ENCODE measurements at regions not wholly inside any gene's neighbourhood (a gene's known extent, or its start where the extent isn't known, plus 50 kb on each side); places are given as distances from the start of the nearest gene placed in this dataset.

- no peak for DNase-seq
Observed at GRCh38 chr4:181507180-181507835, 735.9 kb upstream of the TENM3 start.

GRCh38 chr4:181507938-181508337, 735.3 kb upstream of the TENM3 start:
- no peak for DNase-seq

- no peak for DNase-seq
Observed at GRCh38 chr4:181508601-181509000, 734.6 kb upstream of the TENM3 start.

DNA sequence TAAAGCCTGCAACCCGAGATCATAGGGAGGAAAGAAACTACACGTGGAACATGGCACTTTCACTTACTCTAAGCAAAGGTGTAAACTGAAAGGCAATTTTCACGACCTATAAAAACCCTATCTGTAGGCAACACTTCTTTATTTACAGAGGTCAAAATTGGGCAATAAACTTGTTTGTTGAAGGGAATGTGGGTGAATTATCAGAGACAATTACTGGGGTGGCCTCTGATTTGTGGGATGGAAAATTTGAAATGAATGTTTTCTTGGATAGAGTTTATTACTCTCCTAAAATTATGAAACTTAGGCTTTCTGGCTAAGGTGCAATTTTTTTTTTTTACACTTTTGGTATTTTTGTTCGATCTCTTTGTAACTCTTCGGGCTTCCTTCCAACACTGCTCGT, 734.1 kb upstream of the TENM3 start:
- no peak for DNase-seq

DNA sequence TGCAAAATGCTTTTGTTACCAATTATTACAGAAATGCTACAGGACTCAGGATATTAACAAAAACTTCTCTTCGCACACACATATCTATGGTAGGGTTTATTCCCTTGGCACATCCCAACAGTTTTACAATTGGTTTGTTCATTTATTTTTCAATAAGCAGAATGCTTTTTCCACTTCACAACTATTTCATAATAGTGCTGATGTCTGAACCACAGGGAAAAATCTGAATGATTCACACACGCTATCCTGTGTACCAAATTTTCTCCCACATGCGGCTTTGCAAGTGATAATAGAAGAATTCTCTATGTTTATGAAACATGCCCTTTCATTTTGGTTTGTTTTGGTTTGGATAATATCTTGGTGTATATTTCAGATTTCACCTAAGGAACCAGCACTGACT, 725.7 kb upstream of the TENM3 start:
- no peak for DNase-seq

DNA sequence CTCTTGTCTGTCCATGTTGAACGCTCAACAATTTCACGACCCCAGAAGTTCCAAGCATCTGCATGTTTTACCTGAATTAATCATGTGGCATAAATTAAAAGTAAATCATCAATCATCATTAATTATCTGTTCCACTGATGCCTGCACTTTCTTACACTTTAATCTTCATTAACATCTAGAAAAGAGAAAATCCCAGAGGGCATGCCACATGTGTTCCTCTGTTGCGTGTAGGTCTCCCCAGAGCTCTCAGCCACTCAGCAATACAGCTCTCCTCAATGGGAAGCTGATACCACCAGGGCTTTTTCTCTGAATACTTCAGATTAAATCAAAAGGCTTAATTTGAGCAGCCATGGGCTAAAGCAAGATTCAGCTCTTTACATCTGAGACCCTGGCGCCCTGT, 722.4 kb upstream of the TENM3 start:
- DNase-seq = no peak

- no peak for DNase-seq
Observed at GRCh38 chr4:181523973-181524372, 719.2 kb upstream of the TENM3 start.

GRCh38 chr4:181524499-181524898, 718.7 kb upstream of the TENM3 start:
- DNase-seq = no peak

DNA sequence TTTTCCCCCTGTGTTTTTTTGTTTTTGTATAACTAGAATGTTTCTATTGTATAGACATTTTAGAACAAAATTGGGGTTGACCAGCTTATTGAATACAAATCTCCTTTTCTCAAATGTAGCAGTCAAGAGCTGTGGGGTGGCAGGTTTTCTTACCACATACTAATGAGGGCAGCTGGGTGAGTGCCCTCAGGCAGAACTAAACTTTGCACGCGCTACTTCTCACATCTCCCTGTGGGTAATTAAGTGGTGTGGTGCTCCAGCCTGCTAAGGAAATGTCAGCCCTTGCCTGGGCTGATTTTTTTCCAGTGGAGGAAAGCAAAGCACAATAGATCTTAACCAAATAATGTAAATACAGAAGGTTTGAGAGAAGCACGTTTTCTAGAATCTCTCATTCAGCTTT, 717.6 kb upstream of the TENM3 start:
- DNase-seq = no peak

GRCh38 chr4:181528570-181529184, 714.5 kb upstream of the TENM3 start:
- peak; percentile 38 to 64 for DNase-seq

DNA sequence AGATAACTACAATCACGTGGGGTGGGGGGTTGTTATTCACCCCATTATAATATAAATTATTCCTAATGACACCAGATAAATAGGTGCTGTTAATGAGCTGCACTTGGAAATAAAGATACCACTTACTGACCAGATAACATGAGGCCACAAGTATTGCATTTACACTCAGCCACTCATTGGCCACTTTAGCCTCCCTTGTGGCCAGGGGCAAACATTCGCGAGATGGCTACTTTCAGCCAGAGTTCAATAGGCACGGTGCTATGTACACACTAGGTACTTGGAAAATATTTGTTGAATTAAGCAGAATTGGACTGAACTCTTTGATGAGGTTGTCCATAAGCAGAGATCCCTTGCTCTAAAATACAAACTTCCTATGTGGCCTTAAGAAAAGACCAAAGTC, 713.7 kb upstream of the TENM3 start:
- no peak for DNase-seq

DNA sequence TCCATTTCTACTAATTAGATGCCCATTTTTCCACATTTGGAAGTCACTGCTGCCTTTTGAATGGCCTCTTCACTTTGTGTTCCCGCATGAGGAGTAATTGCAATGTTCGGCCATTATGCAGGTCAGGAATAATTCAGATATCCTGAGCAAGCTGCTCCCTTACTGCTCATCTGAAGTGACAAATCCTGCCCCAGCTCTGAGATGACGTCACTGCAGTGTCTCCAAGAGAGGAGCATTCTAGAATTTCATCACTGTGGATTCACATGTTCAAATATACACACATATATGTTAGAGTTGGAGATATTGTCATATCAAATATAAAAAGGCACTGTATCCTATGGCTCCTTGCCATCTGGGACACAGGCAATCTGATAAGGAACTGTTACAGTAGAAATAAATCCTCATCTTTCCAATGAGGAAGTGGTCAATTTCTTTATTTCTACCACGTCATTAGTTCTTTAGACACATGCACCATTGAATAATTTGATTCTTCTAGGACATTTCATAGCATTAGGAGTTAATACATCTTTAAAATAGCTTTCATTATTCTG, 706.9 kb upstream of the TENM3 start:
- no peak for DNase-seq

DNA sequence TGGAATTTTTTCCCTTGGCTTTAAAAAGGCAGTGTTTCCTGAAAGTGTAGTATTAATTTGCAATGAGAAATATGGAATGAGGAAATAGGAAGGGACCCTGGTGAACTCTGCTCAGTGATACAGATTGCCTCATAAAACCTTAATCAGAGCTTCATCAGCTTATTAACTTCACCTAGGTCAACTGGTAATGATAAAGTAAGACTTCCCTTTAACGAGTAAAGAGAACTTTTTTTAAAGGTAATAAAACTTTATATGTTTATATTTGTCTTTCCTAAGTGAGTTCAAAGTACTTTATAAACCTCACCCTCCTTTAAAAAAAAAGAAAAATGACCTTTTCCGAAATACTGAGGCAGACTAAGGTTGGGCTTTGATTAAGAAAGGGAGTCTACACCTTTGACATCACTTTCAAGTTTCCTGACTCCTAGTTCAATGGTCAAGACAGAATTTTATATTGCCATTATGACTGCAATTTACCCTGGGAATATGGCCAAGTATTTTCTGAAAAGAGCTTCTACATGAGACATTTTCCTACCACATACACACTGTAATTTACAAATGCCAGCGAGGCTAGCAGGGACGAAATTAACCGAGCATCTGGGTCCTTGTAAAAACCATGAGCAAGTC, 706.3 kb upstream of the TENM3 start:
- DNase-seq = no peak

- no peak for DNase-seq
Observed at GRCh38 chr4:181538431-181538830, 704.8 kb upstream of the TENM3 start.

- no peak for DNase-seq
Observed at GRCh38 chr4:181541396-181541795, 701.8 kb upstream of the TENM3 start.

GRCh38 chr4:181548873-181549575, 694.2 kb upstream of the TENM3 start:
- DNase-seq = no peak

DNA sequence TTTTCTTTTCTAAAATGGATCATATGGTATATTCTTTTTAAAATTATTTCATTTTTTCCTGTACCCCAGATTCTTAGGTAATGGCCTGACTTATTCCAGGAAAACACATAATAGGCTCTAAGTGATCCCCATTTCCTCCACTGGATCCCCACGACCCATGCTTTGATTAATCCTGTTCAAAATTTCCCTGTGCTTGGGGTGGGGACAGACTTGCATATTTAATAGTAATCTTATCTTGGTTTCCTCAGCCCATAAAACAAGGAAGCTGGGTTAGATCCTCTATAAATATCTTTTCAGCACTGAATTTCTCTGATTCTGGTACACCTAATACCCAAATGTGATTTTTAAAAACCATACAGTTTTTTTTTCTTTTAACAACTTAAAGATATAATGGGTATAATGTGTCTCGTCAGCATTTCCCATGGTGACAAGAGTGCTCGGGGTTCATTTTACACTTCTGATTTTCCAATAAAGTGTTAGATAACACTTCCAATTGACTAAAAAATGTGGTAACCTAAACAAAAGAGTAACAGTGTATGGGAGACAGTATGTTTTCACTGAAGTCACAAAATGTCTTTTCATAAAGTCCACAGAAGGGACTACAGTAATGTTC, 693.5 kb upstream of the TENM3 start:
- DNase-seq = no peak

- DNase-seq = no peak
Observed at GRCh38 chr4:181550381-181550780, 692.8 kb upstream of the TENM3 start.

GRCh38 chr4:181559637-181560036, 683.6 kb upstream of the TENM3 start:
- DNase-seq = no peak

GRCh38 chr4:181562399-181562798, 680.8 kb upstream of the TENM3 start:
- DNase-seq = no peak

DNA sequence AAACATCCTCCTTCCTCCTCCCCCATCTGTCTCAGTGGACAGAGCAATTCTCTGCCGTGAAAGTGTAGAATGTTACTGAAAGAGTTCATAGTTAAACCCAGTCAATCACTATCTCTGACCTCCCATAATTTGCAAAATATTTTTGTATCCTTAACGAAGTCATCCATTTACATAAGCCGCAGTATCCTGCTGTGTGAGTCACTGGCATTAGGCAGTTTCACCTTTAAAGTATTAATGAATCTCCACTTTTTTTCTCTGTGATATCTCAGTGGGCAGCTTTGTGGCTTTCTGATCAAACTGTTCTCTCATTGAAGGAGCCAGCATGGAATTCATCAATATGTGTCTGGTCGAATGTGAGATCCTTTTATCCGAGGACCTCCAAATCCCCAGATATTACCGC, 678.6 kb upstream of the TENM3 start:
- no peak for DNase-seq

DNA sequence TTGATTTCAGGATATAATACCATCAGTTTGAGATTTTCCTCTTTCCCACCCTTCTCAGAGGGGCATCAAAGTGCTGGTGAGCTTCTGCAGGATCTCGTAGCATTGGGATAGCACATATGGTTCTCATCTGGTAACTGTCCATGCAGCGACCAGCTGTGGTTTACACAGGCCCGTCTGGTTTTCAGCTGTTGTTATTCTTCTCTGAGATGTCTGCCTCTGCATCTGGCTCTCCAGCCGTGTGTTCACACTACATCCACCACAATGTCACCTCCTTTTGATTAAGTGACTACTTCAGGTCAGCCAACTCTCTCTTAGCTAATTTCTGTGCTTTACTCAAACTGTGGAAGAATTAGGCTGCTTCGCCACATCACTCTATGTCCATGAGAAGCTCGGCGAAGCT, 676.7 kb upstream of the TENM3 start:
- DNase-seq = no peak

- DNase-seq = peak in 1 of 2 donors; percentile 53
Observed at GRCh38 chr4:181569553-181569952, 673.6 kb upstream of the TENM3 start.
